Fibroblast of skin of scalp (primary cell): ENCODE measurements at regions not wholly inside any gene's neighbourhood (a gene's known extent, or its start where the extent isn't known, plus 50 kb on each side); places are given as distances from the start of the nearest gene placed in this dataset.

Experiments
- DNase-seq: peaks from one replicate; pipeline ENCODE4 v3.0.0-alpha.2; 2013

DNA sequence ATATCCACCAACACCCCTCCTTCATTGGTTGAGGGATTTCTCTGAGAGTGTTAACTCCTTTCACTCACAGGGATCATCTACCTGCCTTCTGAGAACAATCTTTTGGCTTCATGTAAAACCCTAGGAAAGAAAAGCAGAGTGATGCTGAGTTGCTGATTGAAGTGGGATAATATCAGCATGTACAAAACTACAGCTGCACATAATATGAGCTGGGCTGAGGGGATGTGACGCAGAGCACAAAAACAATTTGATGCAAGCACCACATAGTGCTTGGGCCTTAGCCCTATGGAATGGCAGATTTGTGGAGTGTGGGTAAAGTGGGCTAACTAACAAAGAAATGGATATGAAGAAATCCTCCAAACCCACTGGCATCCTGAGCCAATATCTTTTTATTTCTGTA lies 267.6 kb upstream of the KCNH8 start:
- no peak for DNase-seq

DNA sequence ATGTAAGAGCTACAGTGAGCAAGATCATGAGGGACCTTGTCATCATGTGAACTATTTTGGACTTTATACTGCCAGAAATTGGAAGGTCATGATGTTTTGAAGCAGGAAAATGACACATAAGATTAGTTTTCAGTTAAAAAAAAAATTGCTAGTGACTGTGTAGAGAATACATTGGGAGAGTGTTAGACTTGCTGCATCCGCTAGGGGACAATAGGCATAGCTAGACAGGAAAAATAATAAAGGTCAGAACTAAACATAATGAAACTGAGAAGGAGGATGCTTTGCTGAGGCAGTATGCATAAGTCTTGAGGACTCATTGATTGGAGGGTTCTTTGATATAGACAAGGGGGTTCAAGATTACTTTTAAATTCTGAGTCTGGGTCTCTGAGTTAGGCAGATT lies 275.8 kb upstream of the KCNH8 start:
- no peak for DNase-seq

DNA sequence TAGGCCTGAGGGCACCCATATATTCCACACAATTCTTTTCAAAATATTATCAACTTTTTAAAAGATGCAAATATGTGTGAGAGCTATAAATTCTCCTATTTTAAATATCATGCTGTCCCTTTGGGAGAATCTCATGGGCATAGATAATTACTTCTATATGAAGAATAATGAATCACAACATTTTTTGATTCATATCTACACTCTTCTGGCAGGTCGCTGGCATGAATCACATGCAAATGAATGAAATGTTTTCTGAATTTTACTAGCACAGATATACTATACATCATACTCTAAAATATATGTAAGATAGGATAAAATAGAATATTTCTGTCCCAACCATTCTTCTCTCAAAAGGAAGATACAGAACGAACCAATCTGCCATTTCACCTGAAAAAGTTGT lies 277.7 kb upstream of the KCNH8 start:
- DNase-seq = no peak

DNA sequence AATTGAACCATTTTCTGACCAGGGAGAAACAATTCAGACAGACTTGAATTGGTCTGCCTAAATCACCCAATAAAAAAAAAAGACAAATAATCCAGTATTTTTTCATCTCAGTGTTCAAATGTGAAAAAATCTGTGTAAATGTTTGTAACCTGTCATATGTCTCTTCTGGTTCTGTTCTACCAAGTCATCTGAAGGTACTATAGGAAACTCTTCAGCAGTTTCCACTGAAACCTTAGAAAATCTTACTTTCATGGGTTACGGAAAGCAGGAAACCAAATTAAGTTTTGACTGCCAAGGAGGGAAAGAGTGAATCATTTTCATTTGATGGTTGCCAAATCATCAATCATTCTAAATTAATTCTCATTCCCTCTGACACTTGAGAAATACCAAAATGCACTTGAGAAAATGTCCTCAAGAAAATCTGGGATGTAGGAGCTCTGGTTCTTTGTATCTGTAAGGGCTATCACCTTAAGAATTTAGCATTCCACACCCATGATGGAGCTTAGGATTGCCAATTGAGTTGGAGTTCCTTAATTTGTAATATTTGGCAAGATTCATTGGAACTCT lies 278.2 kb upstream of the KCNH8 start:
- no peak for DNase-seq

DNA sequence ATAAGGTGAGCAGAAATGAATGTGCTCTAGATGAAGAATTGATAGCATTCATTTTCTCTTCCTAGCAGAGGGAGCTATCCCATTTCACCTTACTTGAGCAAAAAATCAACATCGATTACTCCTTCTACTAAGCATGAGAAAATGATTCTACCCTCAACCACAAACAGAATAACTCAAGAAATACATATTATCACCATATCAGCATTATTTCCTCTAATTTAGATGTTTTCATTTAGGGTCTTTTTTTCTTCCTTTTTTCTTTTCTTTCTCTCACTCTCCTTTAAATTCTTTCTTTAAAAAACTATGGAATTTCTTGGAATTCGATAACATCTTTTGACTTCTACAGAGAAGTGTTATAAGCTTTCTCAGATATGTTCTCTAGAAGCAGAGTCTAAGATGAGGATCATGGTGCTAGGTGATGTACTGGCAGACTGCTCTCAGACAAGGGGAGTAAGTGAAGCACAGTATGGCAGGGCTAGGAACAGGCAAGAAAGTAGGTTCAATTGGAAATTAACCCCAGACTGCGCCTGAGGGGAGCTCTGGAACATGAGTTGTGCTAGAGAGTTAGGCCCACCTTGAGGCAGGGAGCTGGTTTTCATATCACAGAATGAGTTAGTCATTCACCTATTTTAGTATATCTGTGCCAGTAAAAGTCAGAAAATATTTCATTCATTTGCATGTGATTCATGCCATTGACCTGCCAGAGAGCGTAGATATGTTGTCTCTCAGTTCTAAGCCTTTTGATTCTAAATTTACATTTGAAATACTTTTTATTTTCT lies 279.2 kb upstream of the KCNH8 start:
- no peak for DNase-seq

DNA sequence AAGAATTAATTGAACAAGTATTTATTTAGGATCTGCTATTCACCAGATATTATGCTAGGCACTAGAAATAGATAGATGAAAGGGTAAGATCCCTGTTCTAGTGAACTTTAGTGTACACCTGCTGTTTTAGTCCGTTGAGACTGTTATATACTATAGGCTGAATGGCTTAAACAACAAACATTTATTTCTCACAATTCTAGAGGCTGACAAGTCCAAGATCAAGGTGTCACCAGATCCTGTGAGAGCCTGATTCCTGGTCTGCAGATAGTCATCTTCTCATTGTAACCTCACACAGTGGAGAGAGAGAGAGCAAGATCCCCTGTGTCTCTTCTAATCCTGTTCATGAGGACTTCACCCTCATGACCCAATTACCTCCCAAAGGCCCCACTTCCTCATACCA lies 281.4 kb upstream of the KCNH8 start:
- no peak for DNase-seq

DNA sequence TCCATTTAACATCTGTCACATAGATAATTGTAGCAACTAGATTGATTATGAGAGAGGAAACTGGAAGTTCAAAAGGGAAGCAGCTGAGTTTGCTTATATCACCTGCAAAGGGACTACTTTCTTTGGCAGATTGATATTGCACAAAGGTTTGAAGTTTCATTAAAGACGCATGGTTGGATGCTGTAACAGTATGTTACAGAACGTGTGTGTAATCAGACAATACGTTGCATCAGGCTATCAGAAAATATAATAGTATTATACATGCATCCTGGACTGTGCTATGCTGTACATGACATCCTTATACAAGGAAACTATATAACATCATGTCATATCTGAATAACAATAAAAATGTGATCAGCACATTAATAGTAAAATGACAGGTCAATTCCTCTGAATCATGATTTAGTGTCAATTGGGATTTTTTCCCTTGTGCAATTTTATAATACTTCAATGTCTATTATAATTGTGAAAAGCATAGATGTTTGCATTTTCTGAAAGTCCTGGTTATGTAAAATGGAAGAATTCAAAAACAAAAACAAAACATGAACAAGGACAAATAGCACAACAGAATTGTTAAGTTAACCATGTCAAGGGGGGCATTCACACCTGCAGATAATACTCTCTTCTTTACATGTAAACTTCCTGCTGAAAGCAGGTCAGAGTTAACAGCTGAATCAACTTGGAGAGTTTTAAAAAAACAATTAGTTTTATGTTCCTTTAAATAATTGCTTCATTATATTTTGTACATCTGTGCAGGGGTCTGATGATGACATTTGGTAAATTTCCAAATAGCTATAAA lies 283.2 kb upstream of the KCNH8 start:
- DNase-seq = no peak

DNA sequence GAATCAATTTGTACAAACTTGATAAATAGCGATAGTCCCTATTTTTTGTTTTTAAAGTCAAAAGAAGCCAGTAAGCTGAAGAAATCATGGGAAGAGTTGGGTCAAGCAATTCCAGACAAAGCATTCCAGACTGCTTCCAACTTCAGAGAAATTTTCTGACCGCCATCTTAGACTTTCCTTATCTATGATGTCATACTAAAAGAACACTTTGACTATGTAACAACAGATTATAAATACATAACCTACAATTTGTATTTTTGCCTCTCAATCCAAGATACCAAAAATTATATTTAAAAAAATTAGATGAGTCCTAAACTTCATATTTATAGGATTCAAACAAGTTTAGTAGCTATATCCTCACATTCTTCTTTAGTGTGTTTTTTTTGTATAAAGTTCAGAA lies 286.2 kb upstream of the KCNH8 start:
- DNase-seq = no peak

DNA sequence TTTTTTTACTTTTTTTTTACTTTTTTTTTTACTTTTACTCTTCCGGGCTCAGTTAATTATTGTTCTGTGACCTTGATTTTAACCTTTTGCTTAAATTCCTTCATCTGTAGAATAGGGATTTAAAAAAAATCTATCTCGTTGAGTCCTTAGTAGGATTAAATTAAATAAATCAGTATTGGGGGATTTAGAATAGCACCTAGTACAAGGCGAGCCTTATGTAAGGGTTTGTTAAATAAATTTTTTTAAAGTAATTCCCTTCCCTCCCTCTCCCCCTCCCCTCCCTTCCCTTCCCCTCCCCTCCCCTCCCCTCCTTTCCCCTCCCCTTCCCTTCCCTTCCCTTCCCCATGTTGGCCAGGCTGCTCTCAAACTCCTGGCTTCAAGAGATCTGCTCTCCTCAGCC lies 287.2 kb upstream of the KCNH8 start:
- no peak for DNase-seq

DNA sequence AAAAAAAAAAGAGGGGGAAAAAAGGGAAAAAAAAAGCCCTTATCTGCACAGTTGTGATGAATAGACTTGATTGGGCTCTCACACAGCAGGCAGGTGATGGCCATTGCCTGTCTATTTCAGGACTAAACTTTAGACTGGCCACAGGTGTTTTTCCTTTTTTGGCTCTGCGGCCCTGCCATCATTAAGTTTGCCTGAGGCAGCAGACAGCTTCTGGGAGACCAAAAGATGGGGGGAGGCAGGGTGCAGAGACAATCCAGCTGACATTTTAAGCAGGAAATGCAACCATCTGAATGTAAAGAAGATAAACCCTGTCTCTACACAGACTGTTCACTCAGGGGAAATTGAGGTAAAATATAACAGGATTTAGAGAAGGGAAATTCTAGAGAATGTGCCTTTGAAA lies 295.0 kb upstream of the KCNH8 start:
- no peak for DNase-seq

DNA sequence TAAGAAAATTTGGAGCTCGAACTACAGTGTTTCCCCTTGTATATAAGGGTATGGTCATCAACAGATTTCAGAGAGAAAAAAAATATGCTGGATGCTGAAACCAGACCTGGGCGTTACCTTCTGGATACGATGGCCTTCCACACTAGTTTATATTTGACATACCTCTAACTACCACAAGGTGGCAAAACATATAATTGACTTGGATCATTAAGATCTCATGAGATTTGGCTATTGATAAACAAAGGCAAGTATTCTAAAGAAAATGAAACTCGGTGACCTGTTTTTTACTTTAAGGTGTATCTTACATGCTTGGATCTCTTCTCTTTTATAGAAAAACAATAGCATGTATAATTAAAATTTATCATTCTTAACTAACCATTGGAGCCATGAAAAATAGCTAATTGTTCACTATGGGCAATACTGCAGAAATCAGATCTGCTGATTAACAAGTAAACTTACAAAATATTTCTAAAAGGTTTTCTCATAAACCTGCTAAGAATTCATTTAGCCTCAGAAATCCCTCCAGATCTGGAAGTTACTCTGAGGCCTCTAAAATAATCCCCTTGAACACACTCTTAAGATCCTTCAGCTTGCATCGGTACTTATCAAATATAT lies 300.6 kb upstream of the KCNH8 start:
- no peak for DNase-seq

DNA sequence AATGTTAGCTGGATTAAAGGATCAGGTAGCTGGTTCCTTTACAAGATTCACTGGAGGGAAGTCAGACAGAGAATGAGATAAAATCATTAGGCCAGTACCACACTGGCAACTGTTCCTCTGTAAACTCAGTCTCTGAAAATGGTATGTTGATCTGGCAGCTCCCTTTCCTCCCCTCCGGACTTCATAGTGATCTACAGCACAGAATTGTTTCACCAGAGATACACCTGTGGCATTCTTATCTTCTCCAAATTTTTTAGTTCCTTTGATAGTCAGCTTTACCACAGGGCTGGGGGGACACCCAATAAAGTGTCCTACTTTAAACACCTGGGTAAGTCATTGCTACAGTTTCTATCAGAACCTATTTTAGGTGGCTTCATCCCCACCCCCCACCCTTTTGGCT lies 304.3 kb upstream of the KCNH8 start:
- DNase-seq = no peak

DNA sequence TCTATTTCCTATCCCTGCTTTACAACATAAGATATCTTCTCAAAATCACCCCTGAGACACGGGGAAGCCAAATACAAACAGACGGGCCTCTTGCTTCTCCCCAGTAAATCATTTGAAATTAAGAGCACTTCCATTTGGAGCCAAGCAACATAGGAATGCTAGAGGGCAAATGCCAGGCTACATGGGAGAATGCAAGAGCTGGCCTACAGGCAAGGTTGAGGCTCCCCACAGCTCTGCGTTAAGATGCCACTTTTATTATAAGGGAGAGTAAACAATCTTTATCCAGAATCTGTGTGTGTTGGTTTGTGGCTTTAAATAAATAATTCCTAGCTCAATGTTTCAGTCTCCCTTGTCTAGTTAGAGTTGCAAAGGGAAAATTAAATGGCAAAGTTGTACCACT lies 305.1 kb upstream of the KCNH8 start:
- DNase-seq = no peak

DNA sequence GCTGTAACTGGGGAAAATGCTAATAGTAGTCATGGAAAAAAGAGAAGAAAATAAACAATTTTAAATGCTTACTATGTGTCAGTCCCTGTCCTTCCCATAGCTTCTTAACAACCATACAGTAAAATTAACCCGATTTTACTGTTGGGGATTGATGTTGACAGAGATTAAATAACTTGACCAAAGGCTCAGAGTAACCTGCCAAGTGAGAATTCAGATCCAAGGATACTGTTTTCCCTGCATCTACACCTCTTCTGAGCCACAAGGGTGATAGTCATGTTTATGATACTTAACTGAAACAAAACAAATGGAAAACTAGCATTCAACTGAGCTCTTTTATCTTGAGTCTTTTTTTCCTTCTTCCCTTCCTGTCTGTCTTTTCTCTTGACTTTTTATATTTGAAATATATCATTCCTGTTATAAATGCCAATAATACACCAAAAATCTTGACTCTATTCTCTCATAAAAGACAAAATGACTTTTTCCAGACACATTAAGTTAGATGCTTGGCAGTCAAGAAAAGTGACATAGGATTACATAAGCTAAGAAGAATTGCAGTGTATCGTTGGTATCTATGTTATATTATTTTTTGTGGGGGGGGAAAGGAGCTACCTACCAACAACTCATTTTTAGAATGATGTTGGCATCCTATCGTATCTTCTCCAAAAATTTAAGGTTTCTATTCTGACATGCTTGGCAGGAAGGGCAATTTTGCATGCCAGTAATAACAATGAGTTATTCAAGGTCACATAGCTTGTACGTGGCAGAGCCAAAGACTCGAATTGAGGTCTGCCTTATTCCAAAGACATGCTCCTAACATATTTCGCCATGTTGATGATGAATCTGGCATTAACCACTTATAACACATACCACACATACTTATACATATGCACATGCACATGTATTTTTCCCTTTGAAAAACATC lies 306.6 kb upstream of the KCNH8 start:
- no peak for DNase-seq

DNA sequence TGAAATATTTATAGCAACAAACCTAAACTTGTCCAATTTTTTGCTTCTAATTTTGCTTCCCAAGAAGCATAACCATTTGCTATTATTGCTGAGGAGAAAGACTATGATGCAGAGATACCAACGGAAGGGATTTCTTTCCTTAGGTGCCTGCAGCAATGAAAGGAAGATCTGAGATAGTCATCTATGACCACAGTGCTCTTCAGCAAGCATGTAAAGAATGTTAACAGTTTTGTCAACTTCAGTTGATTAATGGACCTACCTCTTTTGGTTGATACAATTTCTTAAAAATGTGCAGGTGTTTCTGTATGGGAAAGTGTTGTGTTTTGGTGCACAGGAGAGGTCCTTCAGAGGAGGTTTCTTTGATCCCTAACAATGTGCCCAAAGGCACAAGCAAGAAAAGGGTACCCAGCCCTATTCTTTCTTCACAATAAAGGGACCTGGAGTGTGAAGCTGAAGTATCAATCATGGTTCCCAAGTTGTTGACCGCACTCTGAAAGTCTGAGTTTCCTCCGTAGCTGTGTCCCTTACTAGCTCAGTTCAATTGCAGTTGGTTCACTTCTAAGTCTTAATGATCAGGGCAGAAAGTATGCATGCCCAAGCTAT lies 307.7 kb upstream of the KCNH8 start:
- DNase-seq = no peak

DNA sequence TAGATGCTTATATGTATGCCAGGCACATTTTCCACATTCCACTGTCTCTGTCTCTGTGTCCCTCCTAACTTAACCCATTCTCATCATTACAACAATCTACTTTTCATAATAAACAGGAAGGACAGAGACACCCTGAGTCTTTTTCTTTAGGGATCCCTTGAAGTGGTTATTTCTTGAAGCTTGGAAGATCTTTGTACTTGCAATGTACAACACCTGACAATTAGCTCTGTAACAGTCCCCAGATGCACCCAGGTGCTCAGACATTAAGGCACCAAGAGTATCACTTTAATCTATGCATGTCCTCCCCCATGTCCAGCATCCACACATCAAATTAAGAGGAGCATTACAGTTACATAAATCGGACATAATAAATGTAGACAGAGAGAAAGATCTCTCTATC lies 309.6 kb upstream of the KCNH8 start:
- no peak for DNase-seq

DNA sequence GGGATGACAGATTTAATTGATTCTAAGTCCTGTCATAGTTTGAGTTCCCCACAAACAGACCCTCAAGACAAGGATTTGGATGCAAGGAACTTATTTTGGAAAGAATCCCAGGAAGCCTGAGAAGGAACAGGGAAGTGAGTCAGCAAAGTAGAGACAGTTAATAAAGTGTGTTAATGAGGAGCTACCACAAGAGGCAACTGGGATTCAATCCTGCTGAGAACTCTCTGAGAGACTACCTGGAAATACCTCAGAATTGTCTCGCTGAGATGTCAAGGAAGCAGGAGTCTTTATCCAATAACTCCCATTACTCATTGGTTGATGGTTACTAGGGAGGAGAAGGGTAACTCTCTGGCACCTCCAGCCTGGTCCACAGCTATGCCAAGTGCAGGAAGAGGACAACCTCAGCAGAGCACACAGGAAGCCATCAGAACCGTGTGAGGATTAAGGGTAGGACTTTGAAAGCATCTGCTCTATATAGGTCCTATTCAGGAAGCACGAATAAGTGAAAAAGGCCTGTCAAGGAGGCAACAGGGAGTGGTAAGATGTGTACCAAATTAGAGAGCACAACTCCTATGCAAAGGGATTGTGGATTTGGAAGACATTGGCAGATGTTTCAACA lies 311.1 kb upstream of the KCNH8 start:
- DNase-seq = no peak

DNA sequence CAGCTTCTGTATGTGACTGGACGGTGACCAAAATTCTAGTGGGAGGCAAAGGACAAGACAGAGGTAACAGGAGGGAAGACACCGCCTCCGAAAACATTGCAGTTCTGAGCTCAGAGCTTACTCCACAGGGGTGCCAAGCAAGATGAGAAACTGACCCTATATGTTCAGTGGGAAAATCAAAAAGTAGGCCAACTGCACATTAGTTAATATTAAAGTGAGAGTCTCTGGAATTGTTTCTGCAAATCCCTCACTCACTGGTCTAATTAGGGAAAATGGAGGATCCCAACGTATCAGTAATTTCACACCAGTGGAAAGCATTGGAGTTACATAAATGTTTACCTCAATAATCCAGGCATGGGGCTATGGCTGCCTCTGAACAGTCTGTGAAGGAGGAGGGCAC lies 313.3 kb upstream of the KCNH8 start:
- no peak for DNase-seq

DNA sequence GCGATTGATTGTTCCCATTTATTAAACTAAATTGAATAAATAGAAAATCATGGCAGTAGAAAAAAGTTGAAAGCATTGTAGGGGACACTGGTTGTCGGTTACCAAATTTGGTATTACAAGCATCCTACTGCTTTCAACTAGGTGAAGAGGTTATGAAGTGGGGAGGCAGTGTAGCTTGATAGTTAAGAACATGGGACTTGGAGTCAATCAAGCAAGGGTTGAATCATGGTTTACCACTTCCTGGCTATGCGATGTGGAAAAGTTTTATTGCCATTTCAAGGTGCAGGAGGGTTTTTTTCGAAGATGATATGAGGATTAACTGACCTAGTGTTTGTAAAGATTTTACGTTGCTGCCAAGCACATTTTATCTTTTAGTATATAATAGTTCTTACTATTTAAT lies 318.2 kb upstream of the KCNH8 start:
- no peak for DNase-seq

DNA sequence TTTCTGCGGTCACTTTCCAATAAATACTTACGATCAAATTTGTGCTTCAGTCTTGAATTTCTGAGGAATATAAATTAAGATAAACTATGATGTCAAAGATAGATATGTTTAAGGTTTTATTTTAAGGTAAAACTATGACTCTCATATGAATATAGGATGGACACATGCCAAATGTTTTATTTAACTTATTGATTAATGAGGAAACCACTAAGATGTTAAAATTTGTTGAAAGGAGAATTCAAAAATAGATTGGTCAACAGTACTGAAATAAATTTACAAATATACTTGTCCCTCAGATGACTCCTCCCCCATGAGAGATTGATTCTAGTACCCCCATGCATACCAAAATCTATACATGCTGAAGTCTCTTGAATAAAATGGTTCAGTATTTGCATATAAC lies 319.7 kb upstream of the KCNH8 start:
- DNase-seq = no peak

DNA sequence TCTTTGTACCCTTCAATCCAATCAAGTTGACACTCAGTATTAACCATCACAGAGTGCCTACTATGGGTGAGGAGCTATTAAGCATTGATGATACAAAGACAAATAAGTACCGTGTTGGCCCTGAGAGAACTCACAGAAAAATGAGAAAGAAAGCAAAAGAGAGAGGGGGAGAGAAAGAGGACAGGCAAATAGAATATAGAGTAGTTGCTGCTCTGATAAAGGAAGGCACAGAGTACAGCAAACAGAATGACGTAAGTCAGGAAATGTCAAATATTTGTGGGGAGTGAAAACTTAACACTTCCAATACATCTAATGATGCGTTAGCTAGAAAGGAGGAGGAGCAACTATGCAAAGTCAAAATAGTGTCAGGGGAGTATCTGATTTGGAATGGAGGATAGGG lies 320.6 kb upstream of the KCNH8 start:
- no peak for DNase-seq

DNA sequence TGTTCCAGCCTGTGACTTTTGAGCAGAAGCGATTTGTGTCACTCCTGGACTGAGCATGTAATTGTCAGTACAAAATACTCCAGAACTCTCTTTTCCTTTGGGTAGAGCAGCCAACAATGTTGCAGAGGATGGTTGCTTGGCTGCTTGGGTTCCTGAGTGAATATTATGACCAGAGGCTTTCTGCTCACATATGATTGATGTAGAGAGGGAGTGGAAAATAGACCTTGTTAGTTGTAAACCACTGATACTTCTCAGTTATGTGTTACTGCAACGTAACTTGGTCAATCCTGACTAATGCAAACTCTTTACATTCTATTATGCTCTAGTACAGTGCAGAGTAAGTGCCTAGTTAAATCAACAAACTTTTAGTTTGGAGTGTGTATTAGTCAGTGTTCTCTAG lies 322.6 kb upstream of the KCNH8 start:
- DNase-seq = no peak
